Breast epithelium (tissue), 4 donors: ENCODE measurements at regions not wholly inside any gene's neighbourhood (a gene's known extent, or its start where the extent isn't known, plus 50 kb on each side); places are given as distances from the start of the nearest gene placed in this dataset.
"Not testable (repeated sequence)": the region's sequence is repeated elsewhere in the genome, so short reads cannot be mapped to it uniquely, and the experiment has no call there.

Source experiments
- DNase-seq, 2 donors: peaks; one replicate each; pipeline ENCODE4 v3.0.0-alpha.2; 2019; ENCODE audit warnings: low spot score in 2 of 2
- H3K27ac ChIP-seq, 2 donors: fragments of 200-600 bp; sonication (generic) in 1 of 2; one replicate each; pipeline ENCODE4 v1.5.1; 2016 to 2019; ENCODE audit warnings: mild to moderate bottlenecking in 1 of 2
- H3K27me3 ChIP-seq, 2 donors: fragments of 200-600 bp; sonication (generic) in 1 of 2; one replicate each; pipeline versions ENCODE4 v1.5.1 to v1.6.0; 2017 to 2019; ENCODE audit warnings: control low read depth in 1 of 2, mild to moderate bottlenecking in 1 of 2
- H3K36me3 ChIP-seq: fragments of 200-600 bp; one replicate; pipeline ENCODE4 v1.5.1; 2019
- H3K4me1 ChIP-seq, 2 donors: fragments of 200-600 bp; sonication (generic); one replicate each; pipeline ENCODE4 v1.5.1; 2016 to 2019; ENCODE audit warnings: control low read depth in 1 of 2
- H3K4me3 ChIP-seq, 3 donors: fragments of 200-600 bp; sonication (generic); 1 replicate in 2 of 3; 2 replicates in 1 of 3; pipeline ENCODE4 v1.5.1; 2016 to 2019; ENCODE audit warnings: mild to moderate bottlenecking in 3 of 3, moderate library complexity in 2 of 3
- H3K9me3 ChIP-seq, 2 donors: fragments of 200-600 bp; sonication (generic) in 1 of 2; one replicate each; pipeline ENCODE4 v1.5.1; 2016 to 2019; ENCODE audit warnings: control low read depth in 1 of 2
- POLR2A ChIP-seq: fragments of 450-650 bp; IDR thresholded peaks from one replicate; pipeline ENCODE4 v1.6.1; 2016; ENCODE audit warnings: antibody characterized with exemption, mild to moderate bottlenecking, moderate library complexity
- POLR2AphosphoS5 ChIP-seq, 3 donors: sonication (generic); formaldehyde crosslinking; IDR thresholded peaks; one replicate each; pipeline ENCODE4 v1.6.1; 2017; ENCODE audit warnings: antibody characterized with exemption in 3 of 3
- intact Hi-C: fragments of 100-400 bp; cut with DNase I; formaldehyde crosslinking; loops from one replicate; pipeline ENCODE4 v1.15.1; 2023; ENCODE audit warnings: low total_unique reads
- TF ChIP-seq, protein P1 (sequence below), 3 donors: fragments of 450-650 bp; IDR thresholded peaks; one replicate each; pipeline ENCODE4 v1.5.1; 2016 to 2017; ENCODE audit warnings: antibody characterized with exemption in 3 of 3, mild to moderate bottlenecking in 3 of 3, moderate library complexity in 3 of 3

GRCh38 chr10:33837736-33838135 is 503.3 kb upstream of the NRP1 start:
- Histone ChIP-seq H3K27me3 (no peaks in the 10 kb centered on the region), H3K4me1 (no peaks in the 10 kb centered on the region), H3K4me3 (no peak overlapping the region), H3K9me3 (no peaks in the 10 kb centered on the region), H3K36me3 (no peaks in the 10 kb centered on the region), H3K27ac (no peak overlapping the region)
- intact Hi-C loops = no loop called here
- no peak for TF ChIP-seq POLR2AphosphoS5 (IDR thresholded peaks at IDR 0.05)
- TF ChIP-seq, protein P1, sequence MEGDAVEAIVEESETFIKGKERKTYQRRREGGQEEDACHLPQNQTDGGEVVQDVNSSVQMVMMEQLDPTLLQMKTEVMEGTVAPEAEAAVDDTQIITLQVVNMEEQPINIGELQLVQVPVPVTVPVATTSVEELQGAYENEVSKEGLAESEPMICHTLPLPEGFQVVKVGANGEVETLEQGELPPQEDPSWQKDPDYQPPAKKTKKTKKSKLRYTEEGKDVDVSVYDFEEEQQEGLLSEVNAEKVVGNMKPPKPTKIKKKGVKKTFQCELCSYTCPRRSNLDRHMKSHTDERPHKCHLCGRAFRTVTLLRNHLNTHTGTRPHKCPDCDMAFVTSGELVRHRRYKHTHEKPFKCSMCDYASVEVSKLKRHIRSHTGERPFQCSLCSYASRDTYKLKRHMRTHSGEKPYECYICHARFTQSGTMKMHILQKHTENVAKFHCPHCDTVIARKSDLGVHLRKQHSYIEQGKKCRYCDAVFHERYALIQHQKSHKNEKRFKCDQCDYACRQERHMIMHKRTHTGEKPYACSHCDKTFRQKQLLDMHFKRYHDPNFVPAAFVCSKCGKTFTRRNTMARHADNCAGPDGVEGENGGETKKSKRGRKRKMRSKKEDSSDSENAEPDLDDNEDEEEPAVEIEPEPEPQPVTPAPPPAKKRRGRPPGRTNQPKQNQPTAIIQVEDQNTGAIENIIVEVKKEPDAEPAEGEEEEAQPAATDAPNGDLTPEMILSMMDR (IDR thresholded peaks at IDR 0.05) = no peak
- TF ChIP-seq POLR2A = no peak
- no peak for DNase-seq

DNA sequence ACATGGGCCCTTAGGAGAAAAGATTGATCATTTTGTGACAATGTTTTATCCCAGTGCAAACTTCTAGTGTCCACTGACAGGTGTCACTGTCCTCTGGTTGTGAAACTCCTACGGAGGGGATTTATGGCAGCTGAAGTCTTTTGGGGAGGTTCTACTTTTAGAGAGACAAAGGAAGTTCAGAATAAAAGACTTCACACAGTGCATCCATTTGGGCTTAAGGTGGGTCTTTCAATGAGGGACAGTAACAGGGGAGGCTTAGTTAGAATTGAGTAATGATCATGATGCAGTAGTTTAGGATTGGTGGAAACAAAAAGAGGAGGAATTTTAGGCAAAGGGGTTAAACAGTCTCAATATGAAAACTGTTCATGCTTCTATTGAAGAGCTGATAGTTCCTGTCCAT is 501.1 kb upstream of the NRP1 start:
- Histone ChIP-seq H3K4me1 (no peaks in the 10 kb centered on the region), H3K4me3 (no peak overlapping the region), H3K9me3 (no peaks in the 10 kb centered on the region), H3K27me3 (no peaks in the 10 kb centered on the region), H3K36me3 (no peaks in the 10 kb centered on the region), H3K27ac (no peak overlapping the region)
- TF ChIP-seq POLR2A (no peak), POLR2AphosphoS5 (IDR thresholded peaks at IDR 0.05) (no peak)
- TF ChIP-seq, protein P1 (IDR thresholded peaks at IDR 0.05) = no peak
- no peak for DNase-seq
- intact Hi-C loops = no loop called here

DNA sequence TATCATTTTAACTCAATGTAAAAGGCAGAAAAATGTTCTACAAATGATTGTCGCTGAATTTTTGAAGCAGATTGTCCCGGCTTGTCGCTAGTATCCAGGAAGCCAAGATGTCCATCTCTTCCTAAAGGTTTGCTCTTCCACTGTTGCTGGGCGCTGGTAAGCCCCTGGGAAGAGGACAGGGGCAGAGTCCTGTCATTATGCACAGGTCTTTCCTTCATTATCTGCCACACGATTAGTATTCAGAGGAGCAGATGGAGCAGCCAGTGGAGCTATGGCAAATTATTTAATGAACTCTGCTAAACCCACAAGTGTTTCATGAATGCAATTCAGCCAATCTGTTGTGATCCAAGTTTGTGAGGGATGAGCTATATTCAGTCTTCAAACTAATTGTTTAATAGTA is 499.1 kb upstream of the NRP1 start:
- TF ChIP-seq POLR2A = no peak
- TF ChIP-seq, protein P1 (IDR thresholded peaks at IDR 0.05) = no peak
- no peak for TF ChIP-seq POLR2AphosphoS5 (IDR thresholded peaks at IDR 0.05)
- DNase-seq = no peak

GRCh38 chr10:33832124-33832787 is 497.8 kb upstream of the NRP1 start:
- Histone ChIP-seq H3K4me3 (no peak overlapping the region), H3K9me3 (no peaks in the 10 kb centered on the region), H3K36me3 (no peaks in the 10 kb centered on the region), H3K27ac (peak overlapping the region; percentile 50 to 66), H3K27me3 (no peaks in the 10 kb centered on the region), H3K4me1 (no peaks in the 10 kb centered on the region)
- intact Hi-C loops = no loop called here
- no peak for TF ChIP-seq POLR2AphosphoS5 (IDR thresholded peaks at IDR 0.05)
- TF ChIP-seq, protein P1 (IDR thresholded peaks at IDR 0.05) = no peak
- no peak for TF ChIP-seq POLR2A
- no peak for DNase-seq

More for the DNA sequence above, 499.1 kb upstream of the NRP1 start:
- Histone ChIP-seq H3K4me3 (no peak overlapping the region), H3K27ac (no peak overlapping the region), H3K9me3 (no peaks in the 10 kb centered on the region), H3K36me3 (no peaks in the 10 kb centered on the region), H3K27me3 (no peaks in the 10 kb centered on the region), H3K4me1 (no peaks in the 10 kb centered on the region)
- intact Hi-C loops = no loop called here

DNA sequence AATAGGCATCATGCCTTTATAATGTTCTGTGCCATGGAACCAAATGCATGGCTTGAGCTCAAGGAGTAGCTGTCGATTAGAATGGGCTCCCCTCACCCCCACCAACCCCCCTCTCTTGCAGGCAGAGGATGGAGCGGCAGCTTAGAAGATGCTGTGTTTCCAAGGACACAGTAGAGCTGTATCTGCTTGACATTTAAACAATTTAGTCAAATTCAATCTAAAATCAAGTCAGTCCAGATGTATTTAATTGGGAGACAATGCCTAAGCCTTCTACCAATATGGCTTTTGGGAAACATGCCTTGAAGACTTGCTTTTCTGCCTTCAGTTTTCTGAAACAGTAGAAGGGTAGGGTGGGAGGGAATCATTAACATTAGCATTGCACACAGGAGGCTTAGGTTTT is 497.1 kb upstream of the NRP1 start:
- TF ChIP-seq, protein P1 (IDR thresholded peaks at IDR 0.05) = no peak
- TF ChIP-seq POLR2A (no peak), POLR2AphosphoS5 (IDR thresholded peaks at IDR 0.05) (no peak)
- no peaks in the 10 kb centered on the region for H3K27me3 ChIP-seq
- H3K36me3 ChIP-seq = no peaks in the 10 kb centered on the region
- H3K4me3 ChIP-seq = no peak overlapping the region
- intact Hi-C loops = no loop called here
- no peaks in the 10 kb centered on the region for H3K9me3 ChIP-seq
- H3K4me1 ChIP-seq = no peaks in the 10 kb centered on the region
- H3K27ac ChIP-seq = peak overlapping the region; percentile 50 to 66
- DNase-seq = no peak

DNA sequence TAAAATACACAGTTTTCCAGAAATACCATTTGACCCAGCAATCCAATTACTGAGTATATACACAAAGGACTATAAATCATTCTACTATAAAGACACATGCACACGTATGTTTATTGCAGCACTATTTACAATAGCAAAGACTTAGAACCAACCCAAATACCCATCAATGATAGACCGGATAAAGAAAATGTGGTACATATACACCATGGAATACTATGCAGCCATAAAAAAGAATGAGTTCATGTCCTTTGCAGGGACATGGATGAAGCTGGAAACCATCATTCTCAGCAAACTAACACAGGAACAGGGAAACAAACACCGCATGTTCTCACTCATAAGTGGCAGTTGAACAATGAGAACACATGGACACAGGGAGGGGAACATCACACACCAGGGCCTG is 495.4 kb upstream of the NRP1 start:
- H3K4me3 ChIP-seq, H3K4me1 ChIP-seq, H3K27me3 ChIP-seq, DNase-seq, intact Hi-C loops, H3K27ac ChIP-seq, H3K36me3 ChIP-seq, H3K9me3 ChIP-seq: not testable (repeated sequence)
